ENCODE measurements at regions not wholly inside any gene's neighbourhood (a gene's known extent, or its start where the extent isn't known, plus 50 kb on each side); places are given as distances from the start of the nearest gene placed in this dataset.

DNA sequence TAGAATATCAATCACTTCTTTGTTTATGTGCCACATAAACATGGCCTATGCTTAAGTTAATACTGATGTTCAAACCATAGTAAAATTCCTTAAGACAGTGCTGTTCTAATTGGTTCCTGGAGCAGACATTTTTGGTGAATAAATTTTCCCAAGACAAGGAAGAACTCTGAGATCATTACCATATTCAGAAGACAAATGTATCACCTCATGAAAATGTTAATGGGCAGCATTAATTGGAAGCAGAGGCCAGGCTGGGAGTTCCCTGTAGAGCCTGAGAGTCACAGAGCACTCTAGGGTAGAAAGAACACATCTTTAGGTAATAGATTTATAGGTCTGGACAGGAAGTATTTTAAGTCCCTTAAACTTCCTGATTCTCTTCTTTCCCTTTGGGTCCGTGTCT is 240.2 kb downstream of the MAN2A1 start:
- TF ChIP-seq EP300 (IDR thresholded peaks at IDR 0.05) (no peak), CTCF (IDR thresholded peaks at IDR 0.05) (no peak)
